Neural cell (in vitro differentiated cells): ENCODE measurements at regions not wholly inside any gene's neighbourhood (a gene's known extent, or its start where the extent isn't known, plus 50 kb on each side); places are given as distances from the start of the nearest gene placed in this dataset.
"Not testable (repeated sequence)": the region's sequence is repeated elsewhere in the genome, so short reads cannot be mapped to it uniquely, and the experiment has no call there.

Experiments
- H2AFZ ChIP-seq: fragments of 200-600, 300-800 bp; sonication (generic), shearing (Covaris generic); 2 replicates; pipeline ENCODE4 v1.6.0; 2014; ENCODE audit warnings: low read depth, mild to moderate bottlenecking, antibody characterized with exemption, low read length, moderate library complexity
- H3F3A ChIP-seq: fragments of 200-600 bp; shearing (Covaris generic); 2 replicates; pipeline ENCODE4 v1.6.1; 2016; ENCODE audit warnings: mild to moderate bottlenecking, moderate library complexity, mixed read lengths, antibody characterized with exemption, low read length; ENCODE audit not compliant: insufficient read depth, poor library complexity, severe bottlenecking
- H3K27ac ChIP-seq: fragments of 200-600, 300-800 bp; sonication (generic), shearing (Covaris generic); 2 replicates; pipeline ENCODE4 v1.5.1; 2014; ENCODE audit warnings: mild to moderate bottlenecking, low read length, moderate library complexity
- H3K27me3 ChIP-seq: fragments of 300-800, 200-600 bp; sonication (generic), shearing (Covaris generic); 2 replicates; pipeline ENCODE4 v1.6.0; 2014; ENCODE audit warnings: mild to moderate bottlenecking, low read depth, low read length, moderate library complexity; ENCODE audit not compliant: insufficient read depth
- H3K36me3 ChIP-seq: fragments of 300-800, 200-600 bp; sonication (generic), shearing (Covaris generic); 2 replicates; pipeline ENCODE4 v1.5.1; 2014; ENCODE audit warnings: mild to moderate bottlenecking, antibody characterized with exemption, low read length, moderate library complexity; ENCODE audit not compliant: insufficient read depth
- H3K4me2 ChIP-seq: fragments of 300-800, 200-600 bp; sonication (generic), shearing (Covaris generic); 2 replicates; pipeline ENCODE4 v1.6.0; 2014; ENCODE audit warnings: mild to moderate bottlenecking, low read length
- H3K4me3 ChIP-seq: fragments of 300-800, 200-600 bp; sonication (generic), shearing (Covaris generic); 2 replicates; pipeline ENCODE4 v1.5.1; 2014; ENCODE audit warnings: mild to moderate bottlenecking, low read length, moderate library complexity
- H3K79me2 ChIP-seq: fragments of 200-600 bp; shearing (Covaris generic); replicated peaks from 2 replicates; pipeline ENCODE4 v1.6.0; 2014; ENCODE audit warnings: mild to moderate bottlenecking, low read length, moderate library complexity; ENCODE audit not compliant: insufficient read depth
- H3K9ac ChIP-seq: fragments of 300-800, 200-600 bp; sonication (generic), shearing (Covaris generic); 2 replicates; pipeline ENCODE4 v1.6.1; 2016; ENCODE audit warnings: mild to moderate bottlenecking, low read length, mixed read lengths
- H3K9me2 ChIP-seq: fragments of 200-600 bp; shearing (Covaris generic); 2 replicates; pipeline ENCODE4 v1.6.1; 2016; ENCODE audit warnings: mild to moderate bottlenecking, low read length, mixed read lengths; ENCODE audit not compliant: insufficient read depth
- H3K9me3 ChIP-seq: fragments of 200-600, 300-800 bp; sonication (generic), shearing (Covaris generic); 2 replicates; pipeline ENCODE4 v1.6.1; 2016; ENCODE audit warnings: mild to moderate bottlenecking, mixed run types, low read length, moderate library complexity, mixed read lengths
- H4K20me1 ChIP-seq: fragments of 200-600 bp; shearing (Covaris generic); 2 replicates; pipeline ENCODE4 v1.6.1; 2016; ENCODE audit warnings: mild to moderate bottlenecking, mixed run types; ENCODE audit not compliant: insufficient read depth
- EP300 ChIP-seq: fragments of 450-650 bp; conservative IDR thresholded peaks from 2 replicates; pipeline ENCODE4 v1.6.1; 2014; ENCODE audit warnings: antibody characterized with exemption, mild to moderate bottlenecking, moderate library complexity; ENCODE audit not compliant: poor library complexity, severe bottlenecking
- EZH2 ChIP-seq: fragments of 200-600, 300-800 bp; shearing (Covaris generic), sonication (generic); IDR thresholded peaks from 2 replicates; pipeline ENCODE4 v1.6.1; 2014; ENCODE audit warnings: antibody characterized with exemption, low read length, borderline replicate concordance, mild to moderate bottlenecking; ENCODE audit not compliant: insufficient read depth, poor library complexity, severe bottlenecking
- MXI1 ChIP-seq: fragments of 450-650 bp; conservative IDR thresholded peaks from 2 replicates; pipeline ENCODE4 v1.6.1; 2014; ENCODE audit warnings: antibody characterized with exemption, mild to moderate bottlenecking; ENCODE audit not compliant: poor library complexity, severe bottlenecking
- POLR2AphosphoS5 ChIP-seq: IDR thresholded peaks from 2 replicates; pipeline ENCODE4 v1.6.1; 2012
- RAD21 ChIP-seq: fragments of 450-650 bp; conservative IDR thresholded peaks from 2 replicates; pipeline ENCODE4 v1.6.1; 2014; ENCODE audit warnings: antibody characterized with exemption, mild to moderate bottlenecking, moderate library complexity
- SMC3 ChIP-seq: fragments of 450-650 bp; conservative IDR thresholded peaks from 2 replicates; pipeline ENCODE4 v1.6.1; 2014; ENCODE audit warnings: antibody characterized with exemption, mild to moderate bottlenecking, moderate library complexity; ENCODE audit not compliant: poor library complexity
- TAF1 ChIP-seq: IDR thresholded peaks from 2 replicates; pipeline ENCODE4 v1.6.1; 2012; ENCODE audit warnings: low read depth
- TF ChIP-seq, protein P1 (sequence below): fragments of 450-650 bp; IDR thresholded peaks from 2 replicates; pipeline ENCODE4 v1.5.1; 2014; ENCODE audit warnings: antibody characterized with exemption, mild to moderate bottlenecking, moderate library complexity; ENCODE audit not compliant: poor library complexity, severe bottlenecking
- TF ChIP-seq, protein P2 (sequence below): IDR thresholded peaks from 2 replicates; pipeline ENCODE4 v1.6.1; 2012; ENCODE audit warnings: borderline replicate concordance

DNA sequence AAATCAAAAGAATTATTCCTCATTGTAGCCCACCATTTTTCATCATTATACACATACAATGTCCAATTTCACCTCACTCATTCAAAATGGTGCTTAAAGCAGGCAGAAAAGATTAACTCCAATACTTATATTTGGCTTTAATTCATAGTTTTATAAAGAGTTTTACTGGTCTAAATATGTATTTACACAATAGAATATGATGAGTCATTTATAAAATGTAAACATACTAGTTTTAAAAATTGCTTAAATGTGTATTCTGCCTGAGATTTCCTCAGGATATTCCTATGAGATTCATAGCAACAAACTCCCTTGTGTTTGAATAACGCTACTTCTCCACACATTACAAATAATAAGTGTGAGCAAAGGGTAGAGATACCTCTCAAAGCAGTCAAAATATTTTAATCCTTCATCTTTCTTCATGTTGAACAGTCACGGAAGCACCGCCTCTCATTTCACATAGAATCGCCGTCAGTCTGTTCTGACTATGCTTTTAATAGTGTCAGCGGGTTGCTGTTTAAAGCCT lies 75.7 kb upstream of the GBE1 start:
- no peaks in the 10 kb centered on the region for H3K9me3 ChIP-seq
- no peak overlapping the region for H3K4me3 ChIP-seq
- H3K9me2 ChIP-seq: no peaks in the 10 kb centered on the region
- H3K4me2 ChIP-seq: no peak overlapping the region
- no peaks in the 10 kb centered on the region for H3F3A ChIP-seq
- H3K36me3 ChIP-seq: no peaks in the 10 kb centered on the region
- TF ChIP-seq POLR2AphosphoS5: no peak
- no peak for TF ChIP-seq MXI1
- no peak for TF ChIP-seq EP300
- TF ChIP-seq EZH2: no peak
- TF ChIP-seq, protein P1, sequence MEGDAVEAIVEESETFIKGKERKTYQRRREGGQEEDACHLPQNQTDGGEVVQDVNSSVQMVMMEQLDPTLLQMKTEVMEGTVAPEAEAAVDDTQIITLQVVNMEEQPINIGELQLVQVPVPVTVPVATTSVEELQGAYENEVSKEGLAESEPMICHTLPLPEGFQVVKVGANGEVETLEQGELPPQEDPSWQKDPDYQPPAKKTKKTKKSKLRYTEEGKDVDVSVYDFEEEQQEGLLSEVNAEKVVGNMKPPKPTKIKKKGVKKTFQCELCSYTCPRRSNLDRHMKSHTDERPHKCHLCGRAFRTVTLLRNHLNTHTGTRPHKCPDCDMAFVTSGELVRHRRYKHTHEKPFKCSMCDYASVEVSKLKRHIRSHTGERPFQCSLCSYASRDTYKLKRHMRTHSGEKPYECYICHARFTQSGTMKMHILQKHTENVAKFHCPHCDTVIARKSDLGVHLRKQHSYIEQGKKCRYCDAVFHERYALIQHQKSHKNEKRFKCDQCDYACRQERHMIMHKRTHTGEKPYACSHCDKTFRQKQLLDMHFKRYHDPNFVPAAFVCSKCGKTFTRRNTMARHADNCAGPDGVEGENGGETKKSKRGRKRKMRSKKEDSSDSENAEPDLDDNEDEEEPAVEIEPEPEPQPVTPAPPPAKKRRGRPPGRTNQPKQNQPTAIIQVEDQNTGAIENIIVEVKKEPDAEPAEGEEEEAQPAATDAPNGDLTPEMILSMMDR: no peak
- TF ChIP-seq RAD21: no peak
- TF ChIP-seq, protein P2, sequence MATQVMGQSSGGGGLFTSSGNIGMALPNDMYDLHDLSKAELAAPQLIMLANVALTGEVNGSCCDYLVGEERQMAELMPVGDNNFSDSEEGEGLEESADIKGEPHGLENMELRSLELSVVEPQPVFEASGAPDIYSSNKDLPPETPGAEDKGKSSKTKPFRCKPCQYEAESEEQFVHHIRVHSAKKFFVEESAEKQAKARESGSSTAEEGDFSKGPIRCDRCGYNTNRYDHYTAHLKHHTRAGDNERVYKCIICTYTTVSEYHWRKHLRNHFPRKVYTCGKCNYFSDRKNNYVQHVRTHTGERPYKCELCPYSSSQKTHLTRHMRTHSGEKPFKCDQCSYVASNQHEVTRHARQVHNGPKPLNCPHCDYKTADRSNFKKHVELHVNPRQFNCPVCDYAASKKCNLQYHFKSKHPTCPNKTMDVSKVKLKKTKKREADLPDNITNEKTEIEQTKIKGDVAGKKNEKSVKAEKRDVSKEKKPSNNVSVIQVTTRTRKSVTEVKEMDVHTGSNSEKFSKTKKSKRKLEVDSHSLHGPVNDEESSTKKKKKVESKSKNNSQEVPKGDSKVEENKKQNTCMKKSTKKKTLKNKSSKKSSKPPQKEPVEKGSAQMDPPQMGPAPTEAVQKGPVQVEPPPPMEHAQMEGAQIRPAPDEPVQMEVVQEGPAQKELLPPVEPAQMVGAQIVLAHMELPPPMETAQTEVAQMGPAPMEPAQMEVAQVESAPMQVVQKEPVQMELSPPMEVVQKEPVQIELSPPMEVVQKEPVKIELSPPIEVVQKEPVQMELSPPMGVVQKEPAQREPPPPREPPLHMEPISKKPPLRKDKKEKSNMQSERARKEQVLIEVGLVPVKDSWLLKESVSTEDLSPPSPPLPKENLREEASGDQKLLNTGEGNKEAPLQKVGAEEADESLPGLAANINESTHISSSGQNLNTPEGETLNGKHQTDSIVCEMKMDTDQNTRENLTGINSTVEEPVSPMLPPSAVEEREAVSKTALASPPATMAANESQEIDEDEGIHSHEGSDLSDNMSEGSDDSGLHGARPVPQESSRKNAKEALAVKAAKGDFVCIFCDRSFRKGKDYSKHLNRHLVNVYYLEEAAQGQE: no peak
- TF ChIP-seq TAF1: no peak
- TF ChIP-seq SMC3: no peak
- H3K79me2 ChIP-seq: no peaks in the 10 kb centered on the region
- no peak overlapping the region for H2AFZ ChIP-seq
- no peak overlapping the region for H3K9ac ChIP-seq
- H3K27ac ChIP-seq: no peak overlapping the region
- H3K27me3 ChIP-seq: no peaks in the 10 kb centered on the region
- H4K20me1 ChIP-seq: no peaks in the 10 kb centered on the region

DNA sequence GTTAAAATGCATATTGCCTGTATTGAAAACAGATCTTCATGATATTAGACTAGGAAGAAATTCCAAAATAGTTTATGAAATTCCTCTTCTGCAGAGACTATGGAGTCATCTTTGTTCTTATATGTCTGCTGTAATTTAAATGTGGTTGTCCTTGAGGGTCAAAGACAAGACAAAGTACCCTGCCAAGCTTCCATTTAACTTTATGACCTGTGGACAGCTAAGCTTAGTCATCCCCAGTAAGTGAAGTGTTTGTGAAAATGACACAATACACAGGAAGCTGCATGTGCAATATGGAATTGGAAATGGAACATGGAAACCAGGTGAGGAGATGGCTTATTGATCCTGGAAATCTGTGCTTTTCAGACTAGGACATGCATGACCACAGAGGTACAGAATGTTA lies 68.5 kb upstream of the GBE1 start:
- no peak overlapping the region for H3K4me2 ChIP-seq
- TF ChIP-seq, protein P2: no peak
- TF ChIP-seq RAD21 (no peak), MXI1 (no peak), EP300 (no peak), POLR2AphosphoS5 (no peak), TAF1 (no peak), SMC3 (no peak), EZH2 (no peak)
- TF ChIP-seq, protein P1: no peak

DNA sequence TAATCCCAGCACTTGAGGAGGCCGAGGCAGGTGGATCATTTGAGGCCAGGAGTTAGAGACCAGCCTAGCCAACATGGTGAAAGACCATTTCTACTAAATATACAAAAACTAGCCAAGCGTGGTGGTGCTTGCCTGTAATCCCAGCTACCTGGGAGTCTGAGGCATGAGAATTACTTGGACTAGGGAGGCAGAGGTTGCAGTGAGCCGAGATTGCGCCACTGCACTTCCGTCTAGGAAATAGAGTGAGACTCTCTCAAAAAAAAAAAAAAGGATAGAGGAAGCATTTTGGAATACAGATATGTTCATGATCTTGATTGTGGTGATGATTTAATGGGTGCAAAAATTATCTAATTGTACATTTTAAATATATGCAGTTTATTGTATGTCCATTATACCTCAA lies 67.8 kb upstream of the GBE1 start:
- H3K4me3 ChIP-seq, H3K9me3 ChIP-seq, H3F3A ChIP-seq, H3K27ac ChIP-seq, H3K27me3 ChIP-seq, H3K9me2 ChIP-seq, H3K36me3 ChIP-seq, H3K79me2 ChIP-seq, H4K20me1 ChIP-seq, H2AFZ ChIP-seq, H3K4me2 ChIP-seq, H3K9ac ChIP-seq: not testable (repeated sequence)

More for the DNA sequence above, 68.5 kb upstream of the GBE1 start:
- no peaks in the 10 kb centered on the region for H3K36me3 ChIP-seq
- H3K27me3 ChIP-seq: no peaks in the 10 kb centered on the region
- no peak overlapping the region for H2AFZ ChIP-seq
- H3K9me2 ChIP-seq: no peaks in the 10 kb centered on the region
- no peak overlapping the region for H3K4me3 ChIP-seq
- H3K27ac ChIP-seq: no peak overlapping the region
- no peaks in the 10 kb centered on the region for H4K20me1 ChIP-seq
- no peaks in the 10 kb centered on the region for H3K9me3 ChIP-seq
- H3F3A ChIP-seq: no peaks in the 10 kb centered on the region
- no peaks in the 10 kb centered on the region for H3K79me2 ChIP-seq
- H3K9ac ChIP-seq: no peak overlapping the region
